NCI-H2107 (cell line): ENCODE measurements at regions not wholly inside any gene's neighbourhood (a gene's known extent, or its start where the extent isn't known, plus 50 kb on each side); places are given as distances from the start of the nearest gene placed in this dataset.

Experiments used
- DNase-seq: peaks from one replicate; lab custom pipeline; 2025; lab: John Stamatoyannopoulos, UW

- no peak for DNase-seq
Observed at GRCh38 chr18:68525091-68525490, 189.8 kb downstream of the TMX3 start.

- DNase-seq = no peak
Observed at GRCh38 chr18:68520406-68521075, 194.4 kb downstream of the TMX3 start.

GRCh38 chr18:68519336-68519735 lies 195.6 kb downstream of the TMX3 start:
- no peak for DNase-seq

GRCh38 chr18:68509902-68510301 lies 205.0 kb downstream of the TMX3 start:
- DNase-seq = no peak

- no peak for DNase-seq
Observed at GRCh38 chr18:68507781-68508180, 207.1 kb downstream of the TMX3 start.

GRCh38 chr18:68505178-68505574 lies 209.7 kb downstream of the TMX3 start:
- DNase-seq = no peak

GRCh38 chr18:68504441-68505177 lies 210.3 kb downstream of the TMX3 start:
- DNase-seq = no peak

GRCh38 chr18:68500556-68500955 lies 214.4 kb downstream of the TMX3 start:
- DNase-seq = no peak

GRCh38 chr18:68499141-68499540 lies 215.8 kb downstream of the TMX3 start:
- no peak for DNase-seq

GRCh38 chr18:68498636-68499035 lies 216.3 kb downstream of the TMX3 start:
- DNase-seq = no peak

- no peak for DNase-seq
Observed at GRCh38 chr18:68498185-68498584, 216.7 kb downstream of the TMX3 start.

- no peak for DNase-seq
Observed at GRCh38 chr18:68494802-68495581, 219.9 kb downstream of the TMX3 start.

GRCh38 chr18:68489013-68489792 lies 225.7 kb downstream of the TMX3 start:
- no peak for DNase-seq

- no peak for DNase-seq
Observed at GRCh38 chr18:68484241-68484640, 230.7 kb downstream of the TMX3 start.

- no peak for DNase-seq
Observed at GRCh38 chr18:68482815-68483214, 232.1 kb downstream of the TMX3 start.

- no peak for DNase-seq
Observed at GRCh38 chr18:68480196-68480595, 234.7 kb downstream of the TMX3 start.

- DNase-seq = no peak
Observed at GRCh38 chr18:68478246-68478645, 236.7 kb downstream of the TMX3 start.

- DNase-seq = no peak
Observed at GRCh38 chr18:68475883-68476282, 239.0 kb downstream of the TMX3 start.

GRCh38 chr18:68472701-68473295 lies 242.1 kb downstream of the TMX3 start:
- no peak for DNase-seq

- no peak for DNase-seq
Observed at GRCh38 chr18:68469049-68469625, 245.8 kb downstream of the TMX3 start.

GRCh38 chr18:68467957-68468356 lies 247.0 kb downstream of the TMX3 start:
- no peak for DNase-seq
